BLaER1 treated with 17β-estradiol and CSF1 and Interleukin-3, amounts not matched to agents 10 nM and 100 nM (cell line): ENCODE measurements at regions not wholly inside any gene's neighbourhood (a gene's known extent, or its start where the extent isn't known, plus 50 kb on each side); places are given as distances from the start of the nearest gene placed in this dataset.

ENCODE experiments used
- H3K27ac ChIP-seq, 11 experiments: shearing (Covaris generic); formaldehyde crosslinking; 2 replicates each; pipeline ENCODE4 v1.8.1; 2022
- H3K27me3 ChIP-seq, 11 experiments: shearing (Covaris generic); formaldehyde crosslinking; 2 replicates each; pipeline ENCODE4 v1.8.1; 2022
- H3K36me3 ChIP-seq, 11 experiments: shearing (Covaris generic); formaldehyde crosslinking; 2 replicates each; pipeline ENCODE4 v1.8.1; 2022
- H3K4me1 ChIP-seq, 10 experiments: shearing (Covaris generic); formaldehyde crosslinking; 2 replicates each; pipeline ENCODE4 v1.8.1; 2022
- H3K4me2 ChIP-seq, 11 experiments: shearing (Covaris generic); formaldehyde crosslinking; 2 replicates each; pipeline ENCODE4 v1.8.1; 2022
- H3K4me3 ChIP-seq, 10 experiments: shearing (Covaris generic); formaldehyde crosslinking; 2 replicates each; pipeline ENCODE4 v1.8.1; 2022
- H3K9ac ChIP-seq, 11 experiments: shearing (Covaris generic); formaldehyde crosslinking; 2 replicates each; pipeline ENCODE4 v1.8.1; 2022
- H3K9me3 ChIP-seq, 11 experiments: shearing (Covaris generic); formaldehyde crosslinking; replicated peaks in 1 of 11; 2 replicates each; pipeline ENCODE4 v1.8.1; 2022
- H4K20me1 ChIP-seq, 11 experiments: shearing (Covaris generic); formaldehyde crosslinking; 2 replicates each; pipeline ENCODE4 v1.8.1; 2022
- Cebpa-rat ChIP-seq, 11 experiments: shearing (Covaris generic); IDR thresholded peaks; 2 replicates each; pipeline ENCODE4 v1.8.1; 2022

DNA sequence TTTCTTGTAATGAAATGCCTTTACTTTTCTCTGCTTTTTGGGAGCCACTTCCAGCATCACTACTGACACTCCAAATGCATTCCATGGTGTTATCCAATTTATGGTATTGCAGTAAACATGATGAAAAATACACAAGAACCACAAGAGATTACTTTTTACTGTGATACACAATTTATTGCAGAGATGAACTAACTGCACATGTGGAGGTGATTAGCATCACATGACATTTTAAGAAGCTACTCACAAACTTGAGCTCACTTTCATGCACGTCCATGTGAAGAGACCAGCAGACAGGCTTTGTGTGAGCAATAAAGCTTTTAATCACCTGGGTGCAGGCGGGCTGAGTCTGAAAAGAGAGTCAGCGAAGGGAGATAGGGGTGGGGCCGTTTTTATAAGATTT lies 780.5 kb upstream of the GOT2 start:
- no peaks in the 10 kb centered on the region for H3K4me1 ChIP-seq
- no peak overlapping the region for H3K27ac ChIP-seq
- no peak overlapping the region for H3K4me2 ChIP-seq
- no peaks in the 10 kb centered on the region for H3K27me3 ChIP-seq
- no peaks in the 10 kb centered on the region for H4K20me1 ChIP-seq
- H3K9ac ChIP-seq: no peak overlapping the region
- peaks cover 0 to 10% (median 0%) of the 10 kb centered on the region in 11 experiments; a peak in 4 of 22 replicates for H3K9me3 ChIP-seq
- H3K36me3 ChIP-seq: no peaks in the 10 kb centered on the region
- H3K4me3 ChIP-seq: no peak overlapping the region
- TF ChIP-seq Cebpa-rat (IDR thresholded peaks at IDR 0.05): no peak

DNA sequence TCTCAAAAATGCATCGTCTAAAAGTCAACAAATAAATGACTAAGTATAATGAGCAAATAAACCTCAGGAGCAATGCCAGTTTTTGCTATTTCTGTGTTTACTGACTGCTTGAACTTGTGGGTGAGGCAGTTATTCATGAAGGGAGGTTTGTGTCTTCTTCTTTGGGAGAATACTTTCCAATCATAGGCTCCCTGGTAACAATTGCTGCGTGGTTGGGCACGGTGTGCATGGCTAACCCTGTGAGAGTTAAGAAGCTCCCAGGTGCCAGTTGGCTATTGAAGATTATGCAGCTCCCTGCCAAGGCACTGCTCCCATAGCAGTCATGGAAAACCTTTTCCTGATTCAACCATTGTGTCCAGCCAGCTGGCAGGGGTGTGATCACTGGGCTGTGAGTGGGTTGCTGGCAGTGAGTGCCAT lies 775.9 kb upstream of the GOT2 start:
- no peaks in the 10 kb centered on the region for H3K27me3 ChIP-seq
- no peak overlapping the region for H3K27ac ChIP-seq
- peaks cover 0 to 10% (median 0%) of the 10 kb centered on the region in 11 experiments; a peak in 4 of 22 replicates for H3K9me3 ChIP-seq
- no peak overlapping the region for H3K4me3 ChIP-seq
- no peaks in the 10 kb centered on the region for H3K4me1 ChIP-seq
- no peak for TF ChIP-seq Cebpa-rat (IDR thresholded peaks at IDR 0.05)
- no peaks in the 10 kb centered on the region for H4K20me1 ChIP-seq
- H3K4me2 ChIP-seq: no peak overlapping the region
- H3K9ac ChIP-seq: no peak overlapping the region
- H3K36me3 ChIP-seq: no peaks in the 10 kb centered on the region

DNA sequence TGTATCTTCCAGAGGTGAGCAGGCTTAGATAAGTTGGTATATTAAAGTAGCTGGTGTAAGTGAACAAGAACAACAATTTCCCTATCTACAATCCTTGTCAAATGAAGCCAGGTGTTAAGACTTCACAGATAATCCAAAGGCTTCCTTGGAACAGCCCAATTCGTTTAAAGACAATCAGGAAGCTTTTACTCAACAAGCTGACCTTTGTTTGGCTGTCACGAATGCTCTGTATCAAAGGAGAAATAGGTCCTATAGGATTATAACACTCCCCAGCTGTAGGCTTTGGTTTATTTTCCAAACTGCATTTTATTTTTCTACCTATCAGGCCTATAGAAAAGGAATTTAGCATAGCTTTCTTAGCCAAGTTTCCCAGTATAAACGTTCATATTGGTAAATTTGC lies 766.5 kb upstream of the GOT2 start:
- Histone ChIP-seq H4K20me1 (no peaks in the 10 kb centered on the region), H3K9ac (no peak overlapping the region), H3K36me3 (no peaks in the 10 kb centered on the region), H3K27me3 (no peaks in the 10 kb centered on the region), H3K4me2 (no peak overlapping the region), H3K27ac (no peak overlapping the region), H3K9me3 (no peaks in the 10 kb centered on the region), H3K4me1 (peaks cover 0 to 7% (median 5%) of the 10 kb centered on the region in 10 experiments; a peak in 13 of 20 replicates), H3K4me3 (no peak overlapping the region)
- no peak for TF ChIP-seq Cebpa-rat (IDR thresholded peaks at IDR 0.05)

DNA sequence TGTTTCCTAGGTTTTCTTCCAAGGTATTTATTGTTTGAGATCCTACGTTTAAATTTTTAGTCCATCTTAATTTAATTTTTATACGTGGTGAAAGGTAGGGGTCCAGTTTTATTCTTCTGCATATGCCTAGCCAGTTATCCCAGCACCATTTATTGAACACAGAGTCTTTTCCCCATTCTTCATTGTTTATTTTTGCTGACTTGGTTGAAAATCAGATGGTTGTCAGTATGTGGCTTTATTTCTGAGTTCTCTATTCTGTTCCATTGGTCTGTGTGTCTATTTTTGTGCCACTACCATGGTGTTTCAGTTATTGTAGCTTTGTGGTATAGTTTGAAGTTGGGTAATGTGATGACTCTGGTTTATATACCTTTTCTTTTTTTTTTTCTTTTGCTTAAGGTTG lies 753.0 kb upstream of the GOT2 start:
- no peak overlapping the region for H3K9ac ChIP-seq
- H3K36me3 ChIP-seq: no peaks in the 10 kb centered on the region
- H3K4me3 ChIP-seq: no peak overlapping the region
- H3K4me1 ChIP-seq: peaks cover 0 to under 1% (median 0%) of the 10 kb centered on the region in 10 experiments; a peak in 1 of 20 replicates
- TF ChIP-seq Cebpa-rat (IDR thresholded peaks at IDR 0.05): no peak
- H4K20me1 ChIP-seq: no peaks in the 10 kb centered on the region
- H3K27me3 ChIP-seq: no peaks in the 10 kb centered on the region
- no peak overlapping the region for H3K4me2 ChIP-seq
- H3K27ac ChIP-seq: no peak overlapping the region
- H3K9me3 ChIP-seq: peaks cover 0 to 8% (median 0%) of the 10 kb centered on the region in 11 experiments; a peak in 2 of 22 replicates

DNA sequence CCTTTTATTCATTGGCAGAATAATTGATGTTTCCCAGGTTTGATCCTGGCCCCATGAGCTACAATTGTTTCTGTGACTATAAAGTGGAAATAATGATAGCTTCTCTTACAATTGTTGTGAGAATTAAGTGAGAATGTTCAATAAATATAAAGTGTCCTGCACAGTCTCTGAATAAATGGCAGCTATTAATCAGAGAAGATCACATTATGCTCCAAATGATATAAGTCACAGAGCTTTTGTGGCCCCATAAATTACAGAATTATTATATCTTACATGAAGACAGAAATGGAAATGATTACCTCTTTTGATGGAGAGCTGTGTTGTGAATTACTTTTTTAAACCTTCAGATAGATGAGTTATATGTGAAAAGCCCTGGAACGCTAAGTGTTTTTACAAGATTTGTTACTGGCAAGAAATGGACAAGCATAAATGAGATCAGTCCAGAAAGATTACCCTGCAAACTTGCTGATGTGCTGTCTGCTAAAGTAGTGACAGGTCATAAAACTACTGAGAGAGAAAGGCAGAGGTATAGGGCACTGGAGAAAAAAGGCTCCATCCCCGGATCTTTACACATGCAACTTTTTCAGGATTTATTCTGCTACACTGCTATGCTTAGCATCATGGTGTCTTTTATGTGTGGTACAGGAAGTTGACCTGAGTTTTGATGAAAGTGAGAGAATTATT lies 750.9 kb upstream of the GOT2 start:
- Histone ChIP-seq H3K27ac (no peak overlapping the region), H3K4me1 (peaks cover 0 to 15% (median 0%) of the 10 kb centered on the region in 10 experiments; a peak in 6 of 20 replicates), H3K27me3 (no peaks in the 10 kb centered on the region), H3K4me2 (no peak overlapping the region), H3K36me3 (no peaks in the 10 kb centered on the region), H3K9ac (no peak overlapping the region), H3K9me3 (peaks cover 0 to 8% (median 0%) of the 10 kb centered on the region in 11 experiments; a peak in 2 of 22 replicates), H4K20me1 (no peaks in the 10 kb centered on the region), H3K4me3 (no peak overlapping the region)
- TF ChIP-seq Cebpa-rat (IDR thresholded peaks at IDR 0.05): no peak

DNA sequence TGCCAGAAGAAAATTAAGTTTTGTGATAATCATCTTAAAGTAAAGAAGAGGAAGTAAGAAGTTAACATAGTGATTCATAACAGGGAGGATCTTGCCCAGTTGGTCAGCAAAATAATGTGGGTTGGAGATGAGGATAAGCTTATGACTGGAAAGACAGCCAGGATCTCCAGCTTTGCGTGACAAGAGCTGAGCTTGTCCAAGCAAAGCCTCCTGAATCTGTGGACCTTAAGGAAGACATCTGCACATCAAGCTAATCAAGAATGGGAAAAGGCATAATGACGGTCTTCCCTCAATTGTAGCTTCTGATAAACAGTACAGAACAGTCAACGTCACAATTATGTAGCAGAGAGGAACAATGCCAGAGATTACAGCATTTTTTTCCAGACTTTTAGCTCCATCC lies 744.7 kb upstream of the GOT2 start:
- H3K9me3 ChIP-seq: 0 out of 22 replicates have a peak, but pooled peaks cover 0 to 6% (median 0%) of the 10 kb centered on the region in 11 experiments
- H3K36me3 ChIP-seq: no peaks in the 10 kb centered on the region
- H3K4me1 ChIP-seq: peaks cover 0 to 33% (median 7%) of the 10 kb centered on the region in 10 experiments; a peak in 11 of 20 replicates
- TF ChIP-seq Cebpa-rat (IDR thresholded peaks at IDR 0.05): no peak
- no peak overlapping the region for H3K4me3 ChIP-seq
- peak overlapping the region in 1 of 11 experiments; percentile 48; a peak in 1 of 22 replicates for H3K27ac ChIP-seq
- no peaks in the 10 kb centered on the region for H4K20me1 ChIP-seq
- H3K4me2 ChIP-seq: peak overlapping the region in 3 of 11 experiments; percentile 29 to 80 (median 44); a peak in 6 of 22 replicates
- H3K27me3 ChIP-seq: no peaks in the 10 kb centered on the region
- no peak overlapping the region for H3K9ac ChIP-seq

DNA sequence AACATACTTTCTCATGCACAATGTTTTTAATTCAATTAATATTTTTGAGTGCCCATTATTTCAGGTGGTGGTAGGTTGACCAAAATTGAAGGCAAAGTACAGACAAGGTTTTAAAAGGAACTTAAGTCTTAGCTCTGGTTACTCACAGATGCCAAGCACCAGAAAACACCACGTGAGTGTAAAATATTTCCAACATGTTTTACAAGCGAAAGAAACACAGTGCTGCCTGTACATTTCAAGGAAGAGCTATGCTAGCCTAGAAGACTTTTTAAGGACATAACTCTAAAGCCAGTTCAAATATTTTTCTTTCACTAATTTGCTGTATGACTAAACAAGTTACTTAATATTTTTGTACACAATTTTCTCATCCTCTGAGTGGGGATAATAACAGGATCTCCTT lies 736.4 kb upstream of the GOT2 start:
- Histone ChIP-seq H3K27ac (no peak overlapping the region), H4K20me1 (no peaks in the 10 kb centered on the region), H3K4me1 (peaks cover 0 to 3% (median 0%) of the 10 kb centered on the region in 10 experiments; a peak in 1 of 20 replicates), H3K4me2 (no peak overlapping the region), H3K36me3 (no peaks in the 10 kb centered on the region), H3K9me3 (0 out of 22 replicates have a peak, but pooled peaks cover 0 to 6% (median 0%) of the 10 kb centered on the region in 11 experiments), H3K9ac (no peak overlapping the region), H3K27me3 (no peaks in the 10 kb centered on the region), H3K4me3 (no peak overlapping the region)
- TF ChIP-seq Cebpa-rat (IDR thresholded peaks at IDR 0.05): no peak

DNA sequence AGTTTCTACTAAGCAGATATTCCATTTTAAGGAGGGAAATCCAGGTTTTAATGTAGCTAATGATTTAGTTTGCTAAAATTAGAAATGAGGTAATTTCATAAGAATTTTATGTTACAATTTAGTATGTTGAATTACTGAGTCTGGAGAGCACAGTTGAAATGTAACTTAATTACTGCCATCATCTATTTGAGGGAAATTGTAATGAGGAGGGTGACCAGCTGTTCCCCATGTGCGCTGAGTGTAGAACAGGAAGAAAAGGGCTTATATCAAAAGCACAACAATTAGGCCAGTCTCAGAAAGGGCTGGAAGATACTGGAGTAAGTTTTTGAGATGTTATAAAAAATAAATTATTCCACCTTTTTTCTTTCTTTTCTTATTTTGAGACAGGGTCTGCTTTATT lies 735.1 kb upstream of the GOT2 start:
- H3K4me3 ChIP-seq: no peak overlapping the region
- no peaks in the 10 kb centered on the region for H3K9me3 ChIP-seq
- H3K9ac ChIP-seq: no peak overlapping the region
- no peak for TF ChIP-seq Cebpa-rat (IDR thresholded peaks at IDR 0.05)
- H3K4me1 ChIP-seq: peaks cover 0 to 14% (median 5%) of the 10 kb centered on the region in 10 experiments; a peak in 6 of 20 replicates
- H3K36me3 ChIP-seq: no peaks in the 10 kb centered on the region
- H3K27ac ChIP-seq: no peak overlapping the region
- H3K27me3 ChIP-seq: no peaks in the 10 kb centered on the region
- H4K20me1 ChIP-seq: no peaks in the 10 kb centered on the region
- H3K4me2 ChIP-seq: no peak overlapping the region

DNA sequence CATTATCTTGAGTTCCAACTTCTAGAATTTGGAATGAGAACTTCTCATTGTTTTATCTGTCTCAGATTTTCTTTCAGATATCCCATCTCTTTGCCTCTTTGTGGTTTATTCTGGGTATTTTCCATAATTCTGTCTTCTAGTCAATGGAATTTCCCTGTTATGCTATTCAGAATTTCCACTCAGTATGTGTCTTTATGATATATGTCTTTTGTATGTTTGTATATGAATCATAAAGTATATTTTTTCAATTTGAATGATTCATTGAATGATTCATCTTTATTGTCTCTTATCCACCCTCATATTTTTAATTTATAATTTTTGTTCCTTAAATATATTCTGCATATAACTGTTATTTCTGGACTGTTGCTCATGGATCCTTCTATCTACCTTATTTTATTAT lies 729.7 kb upstream of the GOT2 start:
- H3K27me3 ChIP-seq: no peaks in the 10 kb centered on the region

DNA sequence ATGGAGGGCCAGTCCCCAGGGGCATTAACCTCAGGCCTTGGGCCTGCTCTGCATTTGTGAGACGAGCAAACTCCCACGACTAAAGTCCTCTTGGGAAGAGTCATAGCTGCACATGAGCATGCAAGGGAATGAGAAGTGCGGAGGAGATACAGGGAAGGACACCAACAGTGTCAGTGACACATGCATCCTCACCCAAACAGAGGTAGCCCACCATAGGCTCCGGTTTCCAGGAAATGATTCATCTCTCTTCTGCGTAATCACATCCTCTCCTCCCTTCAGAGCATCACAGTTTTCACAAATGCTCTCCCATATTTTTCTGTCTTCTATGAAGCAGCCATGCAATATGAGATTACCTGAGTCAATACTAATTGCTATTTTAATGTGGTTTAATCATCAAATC lies 725.7 kb upstream of the GOT2 start:
- Histone ChIP-seq H3K4me3 (no peak overlapping the region), H3K27ac (no peak overlapping the region), H3K9me3 (no peaks in the 10 kb centered on the region), H3K4me1 (peaks cover 0 to 26% (median 7%) of the 10 kb centered on the region in 10 experiments; a peak in 12 of 20 replicates), H3K36me3 (no peaks in the 10 kb centered on the region), H4K20me1 (no peaks in the 10 kb centered on the region), H3K4me2 (peak overlapping the region in 4 of 11 experiments; percentile 7 to 46 (median 38); a peak in 4 of 22 replicates), H3K27me3 (no peaks in the 10 kb centered on the region), H3K9ac (no peak overlapping the region)
- no peak for TF ChIP-seq Cebpa-rat (IDR thresholded peaks at IDR 0.05)

More for the DNA sequence above, 729.7 kb upstream of the GOT2 start:
- Histone ChIP-seq H3K9me3 (no peaks in the 10 kb centered on the region), H3K27ac (no peak overlapping the region), H4K20me1 (no peaks in the 10 kb centered on the region), H3K4me1 (peaks cover 0 to 27% (median 10%) of the 10 kb centered on the region in 10 experiments; a peak in 12 of 20 replicates), H3K4me2 (no peak overlapping the region), H3K4me3 (no peak overlapping the region), H3K9ac (no peak overlapping the region), H3K36me3 (no peaks in the 10 kb centered on the region)
- no peak for TF ChIP-seq Cebpa-rat (IDR thresholded peaks at IDR 0.05)
